Upper lobe of right lung (tissue), 1 donor: ENCODE measurements at regions not wholly inside any gene's neighbourhood (a gene's known extent, or its start where the extent isn't known, plus 50 kb on each side); places are given as distances from the start of the nearest gene placed in this dataset.
A peak's percentile ranks its signal among the peaks of the same experiment; 100 is the strongest.
"Not testable (repeated sequence)": the region's sequence is repeated elsewhere in the genome, so short reads cannot be mapped to it uniquely, and the experiment has no call there.

Source experiments
- ATAC-seq: fragments of 200-7000 bp; cut with Tn5 transposase; one replicate; pipeline ENCODE4 v1.9.1; 2020; ENCODE audit warnings: mild to moderate bottlenecking, moderate library complexity
- DNase-seq: peaks from one replicate; pipeline ENCODE4 v3.0.0-alpha.2; 2020
- H3K27ac ChIP-seq: fragments of 200-600 bp; one replicate; pipeline ENCODE4 v1.8.0; 2022
- H3K27me3 ChIP-seq: fragments of 200-600 bp; one replicate; pipeline ENCODE4 v1.8.0; 2022; ENCODE audit warnings: mild to moderate bottlenecking
- H3K36me3 ChIP-seq: fragments of 200-600 bp; one replicate; pipeline ENCODE4 v1.8.0; 2022
- H3K4me1 ChIP-seq: fragments of 200-600 bp; one replicate; pipeline ENCODE4 v1.8.0; 2022
- H3K4me3 ChIP-seq: fragments of 200-600 bp; one replicate; pipeline ENCODE4 v1.8.0; 2022; ENCODE audit warnings: mild to moderate bottlenecking
- H3K9me3 ChIP-seq: fragments of 200-600 bp; one replicate; pipeline ENCODE4 v1.8.0; 2022
- intact Hi-C: fragments of 100-400 bp; cut with DNase I; formaldehyde crosslinking; loops from one replicate; pipeline ENCODE4 v1.11.0; 2022
- TF ChIP-seq, protein P1 (sequence below): fragments of 200-600 bp; IDR thresholded peaks from one replicate; pipeline ENCODE4 v1.8.0; 2022; ENCODE audit warnings: antibody characterized with exemption
- donor health status: DM: no; HTN: yes; CAD: no; lungs with severe emphysema.

DNA sequence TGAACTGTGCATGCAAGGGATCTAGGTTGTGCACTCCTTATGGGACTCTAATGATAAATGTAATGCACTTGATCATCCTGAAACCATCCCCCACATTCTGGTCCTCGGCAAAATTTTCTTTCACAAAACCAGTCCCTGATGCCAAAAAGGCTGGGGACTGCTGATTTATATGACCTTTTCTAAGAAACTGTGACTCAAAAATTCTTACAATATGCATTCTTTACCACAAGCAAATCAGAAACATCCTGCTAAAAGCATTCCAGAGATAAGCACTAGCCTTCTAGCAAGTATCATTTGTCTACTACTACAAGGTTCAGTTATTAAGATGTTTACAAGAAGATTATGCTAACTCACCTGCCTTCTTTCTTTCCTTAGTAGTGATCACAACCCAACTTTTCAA, 166.5 kb upstream of the PCDH7 start:
- intact Hi-C loops = no loop called here
- ATAC-seq = no peak
- DNase-seq = no peak
- Histone ChIP-seq H3K4me3 (no peak overlapping the region), H3K27ac (no peak overlapping the region), H3K9me3 (no peaks in the 10 kb centered on the region), H3K4me1 (no peaks in the 10 kb centered on the region), H3K27me3 (no peaks in the 10 kb centered on the region), H3K36me3 (no peaks in the 10 kb centered on the region)
- TF ChIP-seq, protein P1, sequence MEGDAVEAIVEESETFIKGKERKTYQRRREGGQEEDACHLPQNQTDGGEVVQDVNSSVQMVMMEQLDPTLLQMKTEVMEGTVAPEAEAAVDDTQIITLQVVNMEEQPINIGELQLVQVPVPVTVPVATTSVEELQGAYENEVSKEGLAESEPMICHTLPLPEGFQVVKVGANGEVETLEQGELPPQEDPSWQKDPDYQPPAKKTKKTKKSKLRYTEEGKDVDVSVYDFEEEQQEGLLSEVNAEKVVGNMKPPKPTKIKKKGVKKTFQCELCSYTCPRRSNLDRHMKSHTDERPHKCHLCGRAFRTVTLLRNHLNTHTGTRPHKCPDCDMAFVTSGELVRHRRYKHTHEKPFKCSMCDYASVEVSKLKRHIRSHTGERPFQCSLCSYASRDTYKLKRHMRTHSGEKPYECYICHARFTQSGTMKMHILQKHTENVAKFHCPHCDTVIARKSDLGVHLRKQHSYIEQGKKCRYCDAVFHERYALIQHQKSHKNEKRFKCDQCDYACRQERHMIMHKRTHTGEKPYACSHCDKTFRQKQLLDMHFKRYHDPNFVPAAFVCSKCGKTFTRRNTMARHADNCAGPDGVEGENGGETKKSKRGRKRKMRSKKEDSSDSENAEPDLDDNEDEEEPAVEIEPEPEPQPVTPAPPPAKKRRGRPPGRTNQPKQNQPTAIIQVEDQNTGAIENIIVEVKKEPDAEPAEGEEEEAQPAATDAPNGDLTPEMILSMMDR = no peak

DNA sequence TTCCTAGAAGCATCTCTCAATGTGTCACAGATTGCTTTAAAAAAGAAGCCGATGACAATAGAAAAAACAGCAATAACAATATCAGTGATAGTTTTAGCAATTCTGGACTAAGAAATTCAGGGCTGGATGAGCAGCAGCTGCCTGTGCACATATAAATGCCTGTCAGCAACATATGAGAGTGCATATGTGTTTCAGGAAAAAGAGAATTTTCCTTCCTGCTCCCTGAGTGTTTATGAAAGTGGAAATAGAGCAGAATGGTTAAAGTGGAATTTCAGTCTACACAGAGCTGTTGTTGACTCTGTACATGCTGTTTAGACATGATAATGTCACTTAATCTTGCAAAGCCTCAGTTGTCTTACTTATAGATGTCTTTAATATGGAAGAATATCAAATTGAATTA, 164.4 kb upstream of the PCDH7 start:
- ATAC-seq (no peak), DNase-seq (no peak)
- Histone ChIP-seq H3K4me1 (no peaks in the 10 kb centered on the region), H3K4me3 (no peak overlapping the region), H3K27ac (no peak overlapping the region), H3K9me3 (no peaks in the 10 kb centered on the region), H3K36me3 (no peaks in the 10 kb centered on the region), H3K27me3 (no peaks in the 10 kb centered on the region)
- TF ChIP-seq, protein P1 = no peak
- intact Hi-C loops = no loop called here

DNA sequence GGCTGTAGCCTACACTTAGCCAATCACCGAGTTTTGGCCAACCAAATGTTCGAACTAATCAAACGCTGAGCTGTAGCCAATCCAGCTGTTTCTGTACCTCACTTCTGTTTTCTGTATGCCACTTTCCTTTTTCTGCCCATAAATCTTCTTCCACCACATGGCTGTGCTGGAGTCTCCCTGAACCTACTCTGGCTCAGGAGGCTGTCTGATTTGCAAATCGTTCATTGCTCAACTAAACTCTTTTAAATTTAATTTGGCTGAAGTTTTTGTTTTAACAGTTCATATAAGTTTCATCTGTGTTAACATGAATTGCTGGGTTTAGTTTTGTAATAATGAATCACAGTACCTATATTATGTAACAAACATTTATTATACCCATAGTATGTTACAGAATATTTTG, 160.7 kb upstream of the PCDH7 start:
- Histone ChIP-seq H3K9me3 (no peaks in the 10 kb centered on the region), H3K27ac (no peak overlapping the region), H3K4me3 (no peak overlapping the region), H3K4me1 (no peaks in the 10 kb centered on the region), H3K36me3 (no peaks in the 10 kb centered on the region), H3K27me3 (no peaks in the 10 kb centered on the region)
- no peak for ATAC-seq
- no peak for DNase-seq
- intact Hi-C loops = no loop called here
- TF ChIP-seq, protein P1 = no peak

DNA sequence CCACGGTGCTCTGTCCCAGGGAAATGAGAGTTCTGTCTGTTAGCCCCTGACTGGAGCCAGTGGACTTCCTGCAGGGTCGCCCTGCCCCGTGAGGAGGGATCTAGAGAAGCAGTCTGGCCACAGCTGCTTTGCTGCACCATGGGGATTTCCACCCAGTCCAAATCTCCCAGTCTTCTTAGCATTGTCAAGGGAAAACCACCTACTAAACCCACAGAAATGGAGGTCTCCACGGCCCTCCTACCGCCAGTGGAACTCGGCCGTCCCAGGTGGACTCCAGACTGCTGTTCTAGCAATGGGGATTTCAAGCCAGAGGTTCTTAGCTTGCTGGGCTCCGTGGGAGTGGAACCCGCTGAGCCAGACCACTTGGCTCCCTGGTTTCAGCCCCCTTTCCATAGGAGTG, 133.3 kb upstream of the PCDH7 start:
- TF ChIP-seq, protein P1 = no peak
- intact Hi-C loops = no loop called here
- peak; percentile 20 for DNase-seq

DNA sequence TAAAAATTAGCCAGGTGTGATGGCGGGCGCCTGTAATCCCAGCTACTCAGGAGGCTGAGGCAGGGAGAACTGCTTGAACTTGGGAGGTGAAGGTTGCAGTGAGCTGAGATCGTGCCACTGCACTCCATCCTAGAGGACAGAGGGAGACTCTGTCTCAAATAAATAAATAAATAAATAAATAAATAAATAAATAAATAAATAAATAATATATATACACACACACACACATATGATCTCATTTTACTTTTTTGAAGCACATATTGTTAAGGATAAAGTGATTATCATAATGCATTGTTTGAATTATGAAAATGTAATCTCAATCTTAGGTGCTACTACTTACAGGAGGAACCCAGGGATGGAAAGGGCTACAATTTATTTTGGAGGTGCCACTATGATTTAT, 130.5 kb upstream of the PCDH7 start:
- H3K4me1 ChIP-seq, DNase-seq, H3K36me3 ChIP-seq, H3K27ac ChIP-seq, intact Hi-C loops, H3K9me3 ChIP-seq, H3K4me3 ChIP-seq, ATAC-seq, H3K27me3 ChIP-seq: not testable (repeated sequence)

More for the DNA sequence above, 133.3 kb upstream of the PCDH7 start:
- H3K27ac ChIP-seq = no peak overlapping the region
- no peaks in the 10 kb centered on the region for H3K36me3 ChIP-seq
- H3K4me3 ChIP-seq = no peak overlapping the region
- H3K27me3 ChIP-seq = no peaks in the 10 kb centered on the region
- H3K9me3 ChIP-seq = no peaks in the 10 kb centered on the region
- no peak for ATAC-seq
- H3K4me1 ChIP-seq = no peaks in the 10 kb centered on the region

DNA sequence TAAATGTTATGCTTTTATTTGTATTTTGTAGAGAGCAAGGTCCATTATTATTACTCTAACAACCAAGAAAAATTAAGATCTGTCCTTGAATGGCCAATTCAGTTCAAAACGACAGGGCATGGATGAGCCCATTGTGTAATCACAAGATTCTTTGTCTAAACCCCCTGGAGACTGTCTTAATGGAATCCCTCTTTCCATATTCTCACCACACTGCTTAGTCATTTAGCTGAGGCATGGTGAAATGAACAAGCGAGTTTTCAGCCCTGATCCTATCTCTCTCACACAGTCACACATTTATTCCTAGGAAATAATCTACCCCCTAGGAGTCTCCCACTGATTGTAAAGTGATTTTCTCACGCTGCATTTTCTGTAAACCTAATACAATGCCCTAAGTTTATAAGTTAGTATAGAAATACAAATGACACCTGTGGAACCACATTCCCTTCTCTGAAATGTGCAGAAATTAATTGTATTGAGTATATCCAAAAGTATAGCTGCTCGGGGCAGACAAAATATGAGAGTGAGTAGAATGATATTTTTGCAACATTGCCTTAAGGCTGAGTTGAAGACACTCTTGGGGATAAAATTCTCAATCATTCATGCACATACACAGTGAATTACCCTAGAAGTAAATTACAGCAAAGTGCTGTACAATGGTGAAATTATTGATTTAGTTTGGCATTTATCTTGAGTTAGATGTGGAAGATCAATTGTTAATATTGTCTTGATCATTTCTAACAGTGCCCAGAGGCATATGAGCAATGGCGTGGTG, 119.7 kb upstream of the PCDH7 start:
- intact Hi-C loops = no loop called here
- H3K4me1 ChIP-seq = no peaks in the 10 kb centered on the region
- DNase-seq (no peak), ATAC-seq (no peak)
- H3K9me3 ChIP-seq = no peaks in the 10 kb centered on the region
- H3K36me3 ChIP-seq = no peaks in the 10 kb centered on the region
- no peaks in the 10 kb centered on the region for H3K27me3 ChIP-seq
- no peak overlapping the region for H3K27ac ChIP-seq
- TF ChIP-seq, protein P1 = no peak
- H3K4me3 ChIP-seq = no peak overlapping the region
